ENCODE measurements at regions not wholly inside any gene's neighbourhood (a gene's known extent, or its start where the extent isn't known, plus 50 kb on each side); places are given as distances from the start of the nearest gene placed in this dataset.

DNA sequence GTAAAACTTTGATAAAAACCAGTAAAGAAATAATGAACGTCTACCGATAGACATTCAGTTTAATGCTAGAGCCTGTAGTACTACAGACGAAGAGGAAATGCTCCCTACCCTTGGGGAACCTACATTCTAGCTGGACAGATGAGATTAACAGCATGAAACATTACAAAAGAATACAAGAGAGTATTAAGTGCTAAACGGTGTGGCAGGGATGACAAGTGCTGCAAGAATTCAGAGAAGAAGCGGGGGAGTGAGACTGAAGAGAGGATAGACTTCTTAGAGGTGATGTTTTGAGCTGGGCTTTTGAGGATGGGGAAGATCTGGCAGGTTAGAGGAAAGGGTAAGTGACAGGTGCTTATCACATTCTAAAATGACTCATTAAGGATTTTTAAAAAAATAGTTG, 52.6 kb upstream of the ESX1 start:
- Histone ChIP-seq H3K4me2 (no peak overlapping the region), H3K4me3 (no peak overlapping the region), H3K27ac (no peak overlapping the region), H3K9me3 (no peaks in the 10 kb centered on the region), H3K4me1 (no peaks in the 10 kb centered on the region)
- CTCF ChIA-PET: interaction anchor here (1.0 kb wide), 1 partner anchor 34 kb away, joined by 3 read pairs; no protein-coding TSS in a partner anchor
- no peak for ATAC-seq
- no peak for FAIRE-seq
- 41% methylated on average over 5 of the region's 5 CpGs for WGBS (ENCODE audit: missing lambda C conversion rate)
- TF ChIP-seq GATA3 (IDR thresholded peaks at IDR 0.05; ENCODE audit: borderline replicate concordance) (no peak), KDM1A (IDR thresholded peaks at IDR 0.05; ENCODE audit: low read depth) (no peak), RFX5 (IDR thresholded peaks at IDR 0.05) (no peak), RAD21 (conservative IDR thresholded peaks at IDR 0.05 in 1 of 2, IDR thresholded peaks at IDR 0.05 in 1 of 2) (no peak), ZSCAN20 (CRISPR knock-in tag; IDR thresholded peaks at IDR 0.05) (no peak), TFCP2L1 (CRISPR knock-in tag; IDR thresholded peaks at IDR 0.05) (no peak), NPAS2 (CRISPR knock-in tag; IDR thresholded peaks at IDR 0.05; ENCODE audit: borderline replicate concordance) (no peak), CEBPB (IDR thresholded peaks at IDR 0.05) (no peak), RNF2 (IDR thresholded peaks at IDR 0.05; ENCODE audit: borderline replicate concordance, low read depth) (no peak), PHF8 (IDR thresholded peaks at IDR 0.05; ENCODE audit: borderline replicate concordance, low read depth) (no peak), CHD4 (IDR thresholded peaks at IDR 0.05; ENCODE audit: borderline replicate concordance) (no peak), NFE2L2 (conservative IDR thresholded peaks at IDR 0.05; ENCODE audit: low read length) (no peak), MAZ (IDR thresholded peaks at IDR 0.05; ENCODE audit: borderline replicate concordance, low read depth, low read length) (no peak), NR3C1 (IDR thresholded peaks at IDR 0.05) (no peak), ESRRA (IDR thresholded peaks at IDR 0.05; ENCODE audit: borderline replicate concordance, low read length) (no peak), HOXB5 (CRISPR knock-in tag; IDR thresholded peaks at IDR 0.05) (no peak)
- TF ChIP-seq, protein P1, sequence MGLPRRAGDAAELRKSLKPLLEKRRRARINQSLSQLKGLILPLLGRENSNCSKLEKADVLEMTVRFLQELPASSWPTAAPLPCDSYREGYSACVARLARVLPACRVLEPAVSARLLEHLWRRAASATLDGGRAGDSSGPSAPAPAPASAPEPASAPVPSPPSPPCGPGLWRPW (IDR thresholded peaks at IDR 0.05): no peak
- POLR2A ChIA-PET: no interaction called here
- DNase-seq (ENCODE audit: low read depth in 1 of 2, low spot score in 1 of 2): no peak

DNA sequence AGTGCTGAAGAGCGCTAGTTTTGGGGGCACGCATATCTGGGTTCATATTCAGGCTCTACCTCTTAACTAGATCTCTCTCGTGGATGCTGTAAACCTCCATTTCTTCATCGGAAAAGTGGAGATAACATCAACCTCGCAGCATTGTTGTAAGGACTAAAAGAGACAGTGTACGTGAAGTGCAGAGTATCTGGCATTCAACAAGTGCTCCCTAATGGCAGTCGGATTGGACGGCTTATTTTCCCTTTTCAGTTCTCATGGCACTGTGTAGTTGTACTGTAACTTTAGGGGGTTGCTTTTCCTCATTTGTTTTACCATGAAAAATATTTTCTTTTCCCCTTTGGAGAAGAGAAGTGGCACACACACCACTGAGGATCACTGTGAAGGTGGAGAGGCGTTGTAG, 51.4 kb upstream of the ESX1 start:
- WGBS (ENCODE audit: missing lambda C conversion rate): 76% methylated on average over 9 of the region's 9 CpGs
- no peak for TF ChIP-seq EHF (CRISPR knock-in tag; IDR thresholded peaks at IDR 0.05)
- TF ChIP-seq PHF8 (IDR thresholded peaks at IDR 0.05; ENCODE audit: borderline replicate concordance, low read depth): no peak
- TF ChIP-seq, protein P1 (IDR thresholded peaks at IDR 0.05): no peak
- TF ChIP-seq, protein P2, sequence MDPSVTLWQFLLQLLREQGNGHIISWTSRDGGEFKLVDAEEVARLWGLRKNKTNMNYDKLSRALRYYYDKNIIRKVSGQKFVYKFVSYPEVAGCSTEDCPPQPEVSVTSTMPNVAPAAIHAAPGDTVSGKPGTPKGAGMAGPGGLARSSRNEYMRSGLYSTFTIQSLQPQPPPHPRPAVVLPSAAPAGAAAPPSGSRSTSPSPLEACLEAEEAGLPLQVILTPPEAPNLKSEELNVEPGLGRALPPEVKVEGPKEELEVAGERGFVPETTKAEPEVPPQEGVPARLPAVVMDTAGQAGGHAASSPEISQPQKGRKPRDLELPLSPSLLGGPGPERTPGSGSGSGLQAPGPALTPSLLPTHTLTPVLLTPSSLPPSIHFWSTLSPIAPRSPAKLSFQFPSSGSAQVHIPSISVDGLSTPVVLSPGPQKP (IDR thresholded peaks at IDR 0.05; ENCODE audit: low read depth, low read length): no peak
- TF ChIP-seq, protein P3, sequence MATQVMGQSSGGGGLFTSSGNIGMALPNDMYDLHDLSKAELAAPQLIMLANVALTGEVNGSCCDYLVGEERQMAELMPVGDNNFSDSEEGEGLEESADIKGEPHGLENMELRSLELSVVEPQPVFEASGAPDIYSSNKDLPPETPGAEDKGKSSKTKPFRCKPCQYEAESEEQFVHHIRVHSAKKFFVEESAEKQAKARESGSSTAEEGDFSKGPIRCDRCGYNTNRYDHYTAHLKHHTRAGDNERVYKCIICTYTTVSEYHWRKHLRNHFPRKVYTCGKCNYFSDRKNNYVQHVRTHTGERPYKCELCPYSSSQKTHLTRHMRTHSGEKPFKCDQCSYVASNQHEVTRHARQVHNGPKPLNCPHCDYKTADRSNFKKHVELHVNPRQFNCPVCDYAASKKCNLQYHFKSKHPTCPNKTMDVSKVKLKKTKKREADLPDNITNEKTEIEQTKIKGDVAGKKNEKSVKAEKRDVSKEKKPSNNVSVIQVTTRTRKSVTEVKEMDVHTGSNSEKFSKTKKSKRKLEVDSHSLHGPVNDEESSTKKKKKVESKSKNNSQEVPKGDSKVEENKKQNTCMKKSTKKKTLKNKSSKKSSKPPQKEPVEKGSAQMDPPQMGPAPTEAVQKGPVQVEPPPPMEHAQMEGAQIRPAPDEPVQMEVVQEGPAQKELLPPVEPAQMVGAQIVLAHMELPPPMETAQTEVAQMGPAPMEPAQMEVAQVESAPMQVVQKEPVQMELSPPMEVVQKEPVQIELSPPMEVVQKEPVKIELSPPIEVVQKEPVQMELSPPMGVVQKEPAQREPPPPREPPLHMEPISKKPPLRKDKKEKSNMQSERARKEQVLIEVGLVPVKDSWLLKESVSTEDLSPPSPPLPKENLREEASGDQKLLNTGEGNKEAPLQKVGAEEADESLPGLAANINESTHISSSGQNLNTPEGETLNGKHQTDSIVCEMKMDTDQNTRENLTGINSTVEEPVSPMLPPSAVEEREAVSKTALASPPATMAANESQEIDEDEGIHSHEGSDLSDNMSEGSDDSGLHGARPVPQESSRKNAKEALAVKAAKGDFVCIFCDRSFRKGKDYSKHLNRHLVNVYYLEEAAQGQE (IDR thresholded peaks at IDR 0.05): no peak
- TF ChIP-seq, protein P4, sequence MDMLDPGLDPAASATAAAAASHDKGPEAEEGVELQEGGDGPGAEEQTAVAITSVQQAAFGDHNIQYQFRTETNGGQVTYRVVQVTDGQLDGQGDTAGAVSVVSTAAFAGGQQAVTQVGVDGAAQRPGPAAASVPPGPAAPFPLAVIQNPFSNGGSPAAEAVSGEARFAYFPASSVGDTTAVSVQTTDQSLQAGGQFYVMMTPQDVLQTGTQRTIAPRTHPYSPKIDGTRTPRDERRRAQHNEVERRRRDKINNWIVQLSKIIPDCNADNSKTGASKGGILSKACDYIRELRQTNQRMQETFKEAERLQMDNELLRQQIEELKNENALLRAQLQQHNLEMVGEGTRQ (IDR thresholded peaks at IDR 0.05): no peak
- no peak for TF ChIP-seq SMC3 (IDR thresholded peaks at IDR 0.05)
- TF ChIP-seq ESRRA (IDR thresholded peaks at IDR 0.05; ENCODE audit: borderline replicate concordance, low read length): no peak
- TF ChIP-seq FOSB (CRISPR knock-in tag; IDR thresholded peaks at IDR 0.05): no peak
- DNase-seq (ENCODE audit: low read depth in 1 of 2, low spot score in 1 of 2) (no peak), ATAC-seq (no peak), FAIRE-seq (no peak)
- Histone ChIP-seq H3K4me2 (no peak overlapping the region), H3K4me1 (no peaks in the 10 kb centered on the region), H3K9me3 (no peaks in the 10 kb centered on the region), H3K27ac (no peak overlapping the region), H3K4me3 (no peak overlapping the region)
- POLR2A ChIA-PET: no interaction called here
- CTCF ChIA-PET: no interaction called here

Measured in A549 (cell line).